Liver (tissue), 8 donors: ENCODE measurements at regions not wholly inside any gene's neighbourhood (a gene's known extent, or its start where the extent isn't known, plus 50 kb on each side); places are given as distances from the start of the nearest gene placed in this dataset.

ENCODE experiments used
- DNase-seq: peaks from one replicate; pipeline ENCODE4 v3.0.0-alpha.2; 2017; ENCODE audit warnings: low spot score
- H3K27ac ChIP-seq, 2 donors: one replicate each; pipeline ENCODE4 v1.7.0; 2013; ENCODE audit warnings: inconsistent platforms in 2 of 2, low read length in 2 of 2, control low read depth in 1 of 2, low read depth in 1 of 2, mild to moderate bottlenecking in 1 of 2
- H3K27me3 ChIP-seq, 4 donors: one replicate each; pipeline versions ENCODE4 v1.6.1 to v1.7.0; 2013; ENCODE audit warnings: low read length in 3 of 4, inconsistent platforms in 1 of 4, mild to moderate bottlenecking in 1 of 4, moderate library complexity in 1 of 4; ENCODE audit not compliant: control insufficient read depth in 4 of 4, insufficient read depth in 4 of 4
- H3K36me3 ChIP-seq, 4 donors: one replicate each; pipeline versions ENCODE4 v1.6.1 to v1.7.0; 2013; ENCODE audit warnings: low read length in 3 of 4, mild to moderate bottlenecking in 3 of 4, low read depth in 1 of 4, moderate library complexity in 1 of 4; ENCODE audit not compliant: control insufficient read depth in 4 of 4, insufficient read depth in 3 of 4
- H3K4me1 ChIP-seq, 4 donors: one replicate each; pipeline versions ENCODE4 v1.6.1 to v1.7.0; 2013; ENCODE audit warnings: low read length in 3 of 4, mild to moderate bottlenecking in 3 of 4, moderate library complexity in 1 of 4; ENCODE audit not compliant: control insufficient read depth in 4 of 4, insufficient read depth in 4 of 4
- H3K4me3 ChIP-seq, 3 donors: one replicate each; pipeline versions ENCODE4 v1.6.1 to v1.7.0; 2013; ENCODE audit warnings: low read length in 3 of 3, control low read depth in 1 of 3, low read depth in 1 of 3, mild to moderate bottlenecking in 1 of 3
- H3K9ac ChIP-seq, 2 donors: one replicate each; pipeline ENCODE4 v1.7.0; 2013; ENCODE audit warnings: low read length in 2 of 2, mild to moderate bottlenecking in 2 of 2, moderate library complexity in 2 of 2, control low read depth in 1 of 2, low read depth in 1 of 2
- H3K9me3 ChIP-seq, 4 donors: one replicate each; pipeline versions ENCODE4 v1.6.1 to v1.7.0; 2013; ENCODE audit warnings: low read length in 3 of 4; ENCODE audit not compliant: control insufficient read depth in 4 of 4
- ATF3 ChIP-seq: IDR thresholded peaks from 2 replicates; pipeline ENCODE4 v1.6.1; 2016; ENCODE audit warnings: antibody characterized with exemption
- CTCF ChIP-seq: fragments of 150-350 bp; IDR thresholded peaks from 2 replicates; pipeline ENCODE4 v1.5.1; 2017; ENCODE audit warnings: improper control_type of control experiment, low read depth, low read length; ENCODE audit not compliant: missing input control
- FOXA2 ChIP-seq: IDR thresholded peaks from 2 replicates; pipeline ENCODE4 v1.6.1; 2016; ENCODE audit warnings: antibody characterized with exemption
- GABPA ChIP-seq, 2 donors: IDR thresholded peaks in 1 of 2; conservative IDR thresholded peaks in 1 of 2; 2 replicates each; pipeline ENCODE4 v1.6.1; 2016; ENCODE audit warnings: antibody characterized with exemption in 2 of 2, mild to moderate bottlenecking in 1 of 2, moderate library complexity in 1 of 2
- HNF4A ChIP-seq, 2 donors: conservative IDR thresholded peaks; 2 replicates each; pipeline ENCODE4 v1.6.1; 2016; ENCODE audit warnings: antibody characterized with exemption in 2 of 2, mild to moderate bottlenecking in 2 of 2
- JUND ChIP-seq, 2 donors: IDR thresholded peaks; 2 replicates each; pipeline ENCODE4 v1.6.1; 2016; ENCODE audit warnings: antibody characterized with exemption in 2 of 2
- MAX ChIP-seq: IDR thresholded peaks from 2 replicates; pipeline ENCODE4 v1.6.1; 2016; ENCODE audit warnings: antibody characterized with exemption
- NR2F2 ChIP-seq: IDR thresholded peaks from 2 replicates; pipeline ENCODE4 v1.6.1; 2016; ENCODE audit warnings: antibody characterized with exemption
- YY1 ChIP-seq: IDR thresholded peaks from 2 replicates; pipeline ENCODE4 v1.6.1; 2016; ENCODE audit warnings: antibody characterized with exemption, mild to moderate bottlenecking
- ZBTB33 ChIP-seq: IDR thresholded peaks from 2 replicates; pipeline ENCODE4 v1.6.1; 2016; ENCODE audit warnings: antibody characterized with exemption
- WGBS: extraction: QIAGEN DNeasy Blood & Tissue Kit; methylation state at CpG from one replicate; pipeline ENCODE4 v1.1.7; 2013; 5-methylcytosine and 5-hydroxymethylcytosine counted together
- donor health status: healthy.
- donor health status: healthy.
- donor health status: healthy.
- donor health status: healthy.
- donor health status: healthy.

GRCh38 chr12:107470645-107471044 lies 215.0 kb upstream of the PWP1 start:
- no peaks in the 10 kb centered on the region for H3K27me3 ChIP-seq
- no peak overlapping the region for H3K27ac ChIP-seq
- no peak for DNase-seq
- H3K9ac ChIP-seq: no peak overlapping the region
- no peaks in the 10 kb centered on the region for H3K9me3 ChIP-seq
- WGBS: 89% methylated on average over 8 of the region's 8 CpGs
- TF ChIP-seq FOXA2 (no peak), CTCF (no peak), NR2F2 (no peak), GABPA (IDR thresholded peaks at IDR 0.05 in 1 of 2, conservative IDR thresholded peaks at IDR 0.05 in 1 of 2) (no peak), JUND (IDR thresholded peaks at IDR 0.05) (no peak), ATF3 (no peak)
- H3K4me3 ChIP-seq: no peak overlapping the region
- no peaks in the 10 kb centered on the region for H3K36me3 ChIP-seq
- peaks cover 0 to 2% (median 0%) of the 10 kb centered on the region in 4 donors for H3K4me1 ChIP-seq

GRCh38 chr12:107472308-107472707 lies 213.3 kb upstream of the PWP1 start:
- 94% methylated on average over 6 of the region's 6 CpGs for WGBS
- H3K9me3 ChIP-seq: no peaks in the 10 kb centered on the region
- H3K9ac ChIP-seq: no peak overlapping the region
- H3K27ac ChIP-seq: no peak overlapping the region
- no peak for DNase-seq
- TF ChIP-seq ZBTB33: no peak
- H3K27me3 ChIP-seq: no peaks in the 10 kb centered on the region
- no peaks in the 10 kb centered on the region for H3K36me3 ChIP-seq
- peaks cover 0 to 2% (median 0%) of the 10 kb centered on the region in 4 donors for H3K4me1 ChIP-seq
- no peak overlapping the region for H3K4me3 ChIP-seq

GRCh38 chr12:107474099-107474498 lies 211.5 kb upstream of the PWP1 start:
- H3K27me3 ChIP-seq: no peaks in the 10 kb centered on the region
- no peak for DNase-seq
- H3K9ac ChIP-seq: no peak overlapping the region
- no peaks in the 10 kb centered on the region for H3K36me3 ChIP-seq
- no peaks in the 10 kb centered on the region for H3K4me1 ChIP-seq
- no peak for TF ChIP-seq HNF4A (conservative IDR thresholded peaks at IDR 0.05)
- TF ChIP-seq YY1: no peak
- TF ChIP-seq FOXA2: no peak
- TF ChIP-seq MAX: no peak
- TF ChIP-seq GABPA (IDR thresholded peaks at IDR 0.05 in 1 of 2, conservative IDR thresholded peaks at IDR 0.05 in 1 of 2): no peak
- no peak overlapping the region for H3K4me3 ChIP-seq
- no peak overlapping the region for H3K27ac ChIP-seq
- no peaks in the 10 kb centered on the region for H3K9me3 ChIP-seq
- 91% methylated on average over 9 of the region's 9 CpGs for WGBS
